Caco-2 (cell line): ENCODE measurements at regions not wholly inside any gene's neighbourhood (a gene's known extent, or its start where the extent isn't known, plus 50 kb on each side); places are given as distances from the start of the nearest gene placed in this dataset.

Experiments
- BruUV-seq: library from RNA; stranded (reverse); fragments of 400-500 nt; replicated peaks from 2 replicates; lab custom pipeline; 2021; lab: Mats Ljungman, UMichigan
- CTCF ChIA-PET: fragments of 300-600 bp; sonication (Branson Sonifier 250); formaldehyde crosslinking; loops from one replicate; lab custom pipeline; 2022; ENCODE audit warnings: antibody characterized with exemption; lab: Charles Lee
- POLR2A ChIA-PET: fragments of 300-600 bp; sonication (Branson Sonifier 250); formaldehyde crosslinking; loops from one replicate; lab custom pipeline; 2022; ENCODE audit warnings: antibody characterized with exemption; lab: Charles Lee
- DNase-seq, 2 experiments: peaks; one replicate each; pipeline versions ENCODE4 v3.0.0 to v3.0.0-alpha.2; 2020 to 2022
- H3K27me3 ChIP-seq: replicated peaks from 2 replicates; pipeline ENCODE4 v1.6.0; 2011; ENCODE audit warnings: low read length; ENCODE audit not compliant: control insufficient read depth, insufficient read depth
- H3K36me3 ChIP-seq: 2 replicates; pipeline ENCODE4 v1.5.1; 2011; ENCODE audit warnings: low read length; ENCODE audit not compliant: control insufficient read depth, insufficient read depth
- H3K4me1 ChIP-seq: fragments of 250-450 bp; sonication (Bioruptor Pico); 2 replicates; pipeline ENCODE4 v1.5.1; 2020; ENCODE audit warnings: mild to moderate bottlenecking
- H3K4me3 ChIP-seq: 2 replicates; pipeline ENCODE4 v1.5.1; 2011; ENCODE audit warnings: low read depth, mild to moderate bottlenecking, control low read depth, low read length
- H3K9me3 ChIP-seq: fragments of 250-450 bp; sonication (Bioruptor Pico); 2 replicates; pipeline ENCODE4 v1.5.1; 2020; ENCODE audit warnings: mild to moderate bottlenecking, moderate library complexity
- H3K27ac Mint-ChIP-seq: one replicate; pipeline ENCODE4 v1.8.0; 2022; ENCODE audit warnings: mixed read lengths; ENCODE audit not compliant: unreplicated experiment
- H3K27me3 Mint-ChIP-seq: one replicate; pipeline ENCODE4 v1.8.0; 2022; ENCODE audit warnings: mixed read lengths; ENCODE audit not compliant: insufficient read depth, unreplicated experiment
- H3K36me3 Mint-ChIP-seq: one replicate; pipeline ENCODE4 v1.8.0; 2022; ENCODE audit warnings: mild to moderate bottlenecking, mixed read lengths; ENCODE audit not compliant: insufficient read depth, unreplicated experiment
- H3K4me1 Mint-ChIP-seq: one replicate; pipeline ENCODE4 v1.8.0; 2022; ENCODE audit warnings: low read depth, mixed read lengths; ENCODE audit not compliant: unreplicated experiment
- H3K4me3 Mint-ChIP-seq: one replicate; pipeline ENCODE4 v1.8.0; 2022; ENCODE audit warnings: mild to moderate bottlenecking, moderate library complexity, mixed read lengths; ENCODE audit not compliant: unreplicated experiment
- H3K9me3 Mint-ChIP-seq: one replicate; pipeline ENCODE4 v1.8.0; 2022; ENCODE audit warnings: mixed read lengths; ENCODE audit not compliant: unreplicated experiment
- CTCF ChIP-seq, 2 experiments: fragments of 200-600 bp in 1 of 2; IDR thresholded peaks; 1 replicate in 1 of 2; 2 replicates in 1 of 2; pipeline versions ENCODE4 v1.5.1 to v1.8.0; 2011 to 2022; ENCODE audit warnings: antibody characterized with exemption in 1 of 2, control low read depth in 1 of 2, inconsistent platforms in 1 of 2, low read depth in 1 of 2, low read length in 1 of 2, mild to moderate bottlenecking in 1 of 2, moderate library complexity in 1 of 2; ENCODE audit not compliant: insufficient read depth in 1 of 2, severe bottlenecking in 1 of 2, unreplicated experiment in 1 of 2
- intact Hi-C: fragments of 100-400 bp; cut with micrococcal nuclease; formaldehyde crosslinking; loops from one replicate; pipeline ENCODE4 v1.10.0; 2022; ENCODE audit not compliant: unreplicated experiment

- no peaks in the 10 kb centered on the region for H3K4me1 Mint-ChIP-seq
- no peaks in the 10 kb centered on the region for H3K9me3 Mint-ChIP-seq
- Histone ChIP-seq H3K27me3 (no peaks in the 10 kb centered on the region), H3K4me1 (0 out of 2 replicates have a peak, but pooled peaks cover 5% of the 10 kb centered on the region), H3K36me3 (no peaks in the 10 kb centered on the region), H3K4me3 (no peak overlapping the region), H3K9me3 (no peaks in the 10 kb centered on the region)
- H3K4me3 Mint-ChIP-seq, result no peak overlapping the region
- H3K27me3 Mint-ChIP-seq, result no peaks in the 10 kb centered on the region
- no peaks in the 10 kb centered on the region for H3K36me3 Mint-ChIP-seq
- no peak for TF ChIP-seq CTCF (IDR thresholded peaks at IDR 0.05; ENCODE audit: insufficient read depth in 1 of 2, low read depth in 1 of 2, low read length in 1 of 2, severe bottlenecking in 1 of 2, unreplicated experiment in 1 of 2)
- intact Hi-C loops, result no loop called here
- CTCF ChIA-PET, result no interaction called here
- BruUV-seq, result no TSS peak
- H3K27ac Mint-ChIP-seq, result no peak overlapping the region
- no peak for DNase-seq
- POLR2A ChIA-PET, result no interaction called here
These were observed 96.8 kb downstream of the TENT5A start for GRCh38 chr6:81655696-81656095.

GRCh38 chr6:81648502-81648901, 104.0 kb downstream of the TENT5A start:
- Mint-ChIP-seq H3K9me3 (no peaks in the 10 kb centered on the region), H3K27ac (no peak overlapping the region), H3K27me3 (no peaks in the 10 kb centered on the region), H3K36me3 (no peaks in the 10 kb centered on the region), H3K4me3 (no peak overlapping the region), H3K4me1 (no peaks in the 10 kb centered on the region)
- POLR2A ChIA-PET, result no interaction called here
- Histone ChIP-seq H3K4me1 (no peaks in the 10 kb centered on the region), H3K9me3 (no peaks in the 10 kb centered on the region), H3K36me3 (no peaks in the 10 kb centered on the region), H3K27me3 (no peaks in the 10 kb centered on the region), H3K4me3 (no peak overlapping the region)
- no TSS peak for BruUV-seq
- no peak for DNase-seq
- no peak for TF ChIP-seq CTCF (IDR thresholded peaks at IDR 0.05; ENCODE audit: insufficient read depth in 1 of 2, low read depth in 1 of 2, low read length in 1 of 2, severe bottlenecking in 1 of 2, unreplicated experiment in 1 of 2)
- CTCF ChIA-PET, result no interaction called here
- intact Hi-C loops, result no loop called here

GRCh38 chr6:81643156-81643555, 109.3 kb downstream of the TENT5A start:
- no peaks in the 10 kb centered on the region for H3K36me3 Mint-ChIP-seq
- ChIA-PET POLR2A (no interaction called here), CTCF (no interaction called here)
- TF ChIP-seq CTCF (IDR thresholded peaks at IDR 0.05; ENCODE audit: insufficient read depth in 1 of 2, low read depth in 1 of 2, low read length in 1 of 2, severe bottlenecking in 1 of 2, unreplicated experiment in 1 of 2), result no peak
- Histone ChIP-seq H3K4me3 (no peak overlapping the region), H3K9me3 (no peaks in the 10 kb centered on the region), H3K4me1 (no peaks in the 10 kb centered on the region), H3K27me3 (no peaks in the 10 kb centered on the region), H3K36me3 (no peaks in the 10 kb centered on the region)
- no peak for DNase-seq
- H3K4me1 Mint-ChIP-seq, result peaks cover 7% of the 10 kb centered on the region
- intact Hi-C loops, result no loop called here
- no peaks in the 10 kb centered on the region for H3K27me3 Mint-ChIP-seq
- H3K4me3 Mint-ChIP-seq, result no peak overlapping the region
- peaks cover 30% of the 10 kb centered on the region for H3K9me3 Mint-ChIP-seq
- no TSS peak for BruUV-seq
- H3K27ac Mint-ChIP-seq, result no peak overlapping the region
